H1 (cell line): ENCODE measurements at regions not wholly inside any gene's neighbourhood (a gene's known extent, or its start where the extent isn't known, plus 50 kb on each side); places are given as distances from the start of the nearest gene placed in this dataset.

Source experiments
- CTCF ChIA-PET: fragments of 300-600 bp; sonication (Branson Sonifier 250); formaldehyde crosslinking; loops from one replicate; lab custom pipeline; 2021; ENCODE audit not compliant: partially characterized antibody; lab: Charles Lee
- POLR2A ChIA-PET: fragments of 300-600 bp; sonication (Branson Sonifier 250); formaldehyde crosslinking; loops from one replicate; lab custom pipeline; 2021; ENCODE audit warnings: inconsistent platforms; ENCODE audit not compliant: partially characterized antibody; lab: Charles Lee
- DNase-seq, 2 experiments: peaks; one replicate each; pipeline versions ENCODE4 v3.0.0 to v3.0.0-alpha.2; 2010 to 2022; ENCODE audit warnings: low spot score in 2 of 2, low read depth in 1 of 2, mixed read lengths in 1 of 2
- FAIRE-seq: peaks from 2 replicates; lab custom pipeline; 2011; peaks lifted over from hg19 to GRCh38; lab: Jason Lieb, UNC
- H2AFZ ChIP-seq: 2 replicates; pipeline ENCODE4 v1.8.1; 2012; ENCODE audit warnings: low read length, inconsistent platforms
- H2AK5ac ChIP-seq: 2 replicates; pipeline ENCODE4 v1.6.1; 2013; ENCODE audit warnings: low read depth, low read length
- H2BK120ac ChIP-seq: replicated peaks from 2 replicates; pipeline ENCODE3; 2013; ENCODE audit warnings: low read depth, low read length, inconsistent platforms
- H2BK12ac ChIP-seq: 2 replicates; pipeline ENCODE4 v1.6.1; 2013; ENCODE audit warnings: low read depth, low read length
- H2BK15ac ChIP-seq: 2 replicates; pipeline ENCODE4 v1.6.1; 2013; ENCODE audit warnings: low read length
- H2BK20ac ChIP-seq: 2 replicates; pipeline ENCODE4 v1.6.1; 2013; ENCODE audit warnings: low read length
- H2BK5ac ChIP-seq: 2 replicates; pipeline ENCODE4 v1.6.1; 2013; ENCODE audit warnings: low read depth, low read length
- H3K14ac ChIP-seq: 2 replicates; pipeline ENCODE4 v1.6.1; 2013; ENCODE audit warnings: inconsistent platforms; ENCODE audit not compliant: insufficient read length
- H3K18ac ChIP-seq: 2 replicates; pipeline ENCODE4 v1.6.1; 2013; ENCODE audit warnings: low read length; ENCODE audit errors: extremely low read depth
- H3K23ac ChIP-seq: 2 replicates; pipeline ENCODE4 v1.6.1; 2013; ENCODE audit warnings: inconsistent platforms; ENCODE audit not compliant: insufficient read length
- H3K23me2 ChIP-seq: 2 replicates; pipeline ENCODE4 v1.6.1; 2013; ENCODE audit warnings: low read depth, low read length
- H3K27ac ChIP-seq: 2 replicates; pipeline ENCODE4 v1.6.1; 2011; ENCODE audit warnings: low read depth, low read length, inconsistent platforms
- H3K27me3 ChIP-seq, 4 experiments: replicated peaks in 1 of 4; 1 replicate in 1 of 4; 2 replicates in 3 of 4; pipeline versions ENCODE4 v1.6.1 to v1.8.1; 2011 to 2013; ENCODE audit warnings: low read length in 3 of 4, mild to moderate bottlenecking in 3 of 4, inconsistent platforms in 2 of 4, mixed read lengths in 2 of 4, moderate library complexity in 1 of 4; ENCODE audit not compliant: control insufficient read depth in 3 of 4, insufficient read depth in 3 of 4; ENCODE audit errors: extremely low read depth in 1 of 4
- H3K36me3 ChIP-seq, 4 experiments: 2 replicates each; pipeline versions ENCODE4 v1.6.1 to v1.8.1; 2011 to 2013; ENCODE audit warnings: mild to moderate bottlenecking in 4 of 4, low read length in 3 of 4, moderate library complexity in 2 of 4, control low read depth in 1 of 4, inconsistent platforms in 1 of 4; ENCODE audit not compliant: insufficient read depth in 4 of 4, control insufficient read depth in 2 of 4
- H3K4ac ChIP-seq: replicated peaks from 2 replicates; pipeline ENCODE3; 2013; ENCODE audit warnings: low read length, low read depth, mixed read lengths, inconsistent platforms; ENCODE audit not compliant: insufficient read length
- H3K4me1 ChIP-seq, 4 experiments: replicated peaks in 1 of 4; 1 replicate in 1 of 4; 2 replicates in 3 of 4; pipeline versions ENCODE4 v1.6.1 to v1.8.1; 2011 to 2013; ENCODE audit warnings: low read length in 3 of 4, inconsistent platforms in 2 of 4, mixed read lengths in 1 of 4; ENCODE audit not compliant: insufficient read depth in 4 of 4, control insufficient read depth in 3 of 4
- H3K4me2 ChIP-seq, 2 experiments: 2 replicates each; pipeline versions ENCODE4 v1.6.1 to v1.8.1; 2011 to 2013; ENCODE audit warnings: low read depth in 2 of 2, low read length in 2 of 2, control low read depth in 1 of 2, inconsistent platforms in 1 of 2, mild to moderate bottlenecking in 1 of 2; ENCODE audit not compliant: insufficient read depth in 1 of 2
- H3K4me3 ChIP-seq, 4 experiments: fragments of 200-600, 300-600 bp in 1 of 4; sonication (generic), shearing (Covaris generic), sonication (Bioruptor Twin) in 1 of 4; 2 replicates each; pipeline versions ENCODE4 v1.5.1 to v1.8.1; 2011 to 2016; ENCODE audit warnings: low read length in 4 of 4, low read depth in 3 of 4, control low read depth in 2 of 4, inconsistent platforms in 2 of 4, mild to moderate bottlenecking in 2 of 4, mixed read lengths in 1 of 4, moderate library complexity in 1 of 4; ENCODE audit not compliant: insufficient read depth in 2 of 4; ENCODE audit errors: extremely low read depth in 1 of 4
- H3K56ac ChIP-seq: replicated peaks from 2 replicates; pipeline ENCODE3; 2013; ENCODE audit warnings: low read depth, mild to moderate bottlenecking, mixed read lengths, low read length, inconsistent platforms; ENCODE audit not compliant: insufficient read length
- H3K79me1 ChIP-seq: 2 replicates; pipeline ENCODE4 v1.6.1; 2013; ENCODE audit warnings: low read depth, low read length, control low read depth
- H3K79me2 ChIP-seq, 2 experiments: 2 replicates each; pipeline versions ENCODE4 v1.6.1 to v1.8.1; 2012 to 2013; ENCODE audit warnings: low read length in 2 of 2, mild to moderate bottlenecking in 2 of 2, inconsistent platforms in 1 of 2; ENCODE audit not compliant: insufficient read depth in 2 of 2, control insufficient read depth in 1 of 2
- H3K9ac ChIP-seq, 4 experiments: replicated peaks in 1 of 4; 1 replicate in 1 of 4; 2 replicates in 3 of 4; pipeline versions ENCODE4 v1.6.1 to v1.8.1; 2011 to 2013; ENCODE audit warnings: low read depth in 3 of 4, low read length in 3 of 4, control low read depth in 2 of 4, mild to moderate bottlenecking in 2 of 4, moderate library complexity in 2 of 4, inconsistent platforms in 1 of 4; ENCODE audit errors: extremely low read depth in 1 of 4
- H3K9me3 ChIP-seq, 2 experiments: 2 replicates each; pipeline versions ENCODE4 v1.6.1 to v1.8.1; 2012 to 2013; ENCODE audit warnings: mild to moderate bottlenecking in 2 of 2, moderate library complexity in 2 of 2, control low read depth in 1 of 2, inconsistent platforms in 1 of 2, low read depth in 1 of 2, low read length in 1 of 2, mixed read lengths in 1 of 2; ENCODE audit not compliant: insufficient read depth in 2 of 2
- H4K20me1 ChIP-seq, 2 experiments: replicated peaks in 1 of 2; 2 replicates each; pipeline versions ENCODE3 to v1.8.1; 2011 to 2013; ENCODE audit warnings: inconsistent platforms in 2 of 2, low read length in 2 of 2, mild to moderate bottlenecking in 1 of 2; ENCODE audit not compliant: insufficient read depth in 2 of 2, control insufficient read depth in 1 of 2
- H4K5ac ChIP-seq: 2 replicates; pipeline ENCODE4 v1.6.1; 2013; ENCODE audit warnings: low read length, low read depth, mixed read lengths, inconsistent platforms; ENCODE audit not compliant: insufficient read length
- H4K8ac ChIP-seq: 2 replicates; pipeline ENCODE4 v1.8.0; 2013; ENCODE audit warnings: mild to moderate bottlenecking, moderate library complexity, low read length, inconsistent platforms; ENCODE audit not compliant: insufficient read depth; ENCODE audit errors: extremely low read depth
- H4K91ac ChIP-seq: replicated peaks from 2 replicates; pipeline ENCODE3; 2013; ENCODE audit warnings: low read length, mixed read lengths, inconsistent platforms; ENCODE audit not compliant: insufficient read length
- ASH2L ChIP-seq: fragments of 200-600, 300-600 bp; sonication (generic); IDR thresholded peaks from one replicate; pipeline ENCODE4 v1.7.1; 2017; ENCODE audit warnings: low read length
- BCL11A ChIP-seq, 2 experiments: IDR thresholded peaks; one replicate each; pipeline ENCODE4 v1.6.1; 2011; ENCODE audit warnings: low read depth in 2 of 2, low read length in 2 of 2, mild to moderate bottlenecking in 2 of 2
- CHD1 ChIP-seq: IDR thresholded peaks from 2 replicates; pipeline ENCODE4 v1.6.1; 2012; ENCODE audit warnings: low read depth, low read length, improper control_type of control experiment
- CTBP2 ChIP-seq: IDR thresholded peaks from 2 replicates; pipeline ENCODE4 v1.7.0; 2011; ENCODE audit warnings: borderline replicate concordance, mild to moderate bottlenecking, moderate library complexity, mixed read lengths, low read length; ENCODE audit not compliant: insufficient read depth, insufficient read length
- KDM5A ChIP-seq: fragments of 200-600 bp; IDR thresholded peaks from 2 replicates; pipeline ENCODE4 v1.7.1; 2012; ENCODE audit warnings: mild to moderate bottlenecking, low read length, inconsistent platforms, mixed read lengths
- PHF8 ChIP-seq: fragments of 200-600 bp; sonication (generic); conservative IDR thresholded peaks from 2 replicates; pipeline ENCODE4 v1.7.1; 2012; ENCODE audit warnings: low read depth, mild to moderate bottlenecking, inconsistent platforms, low read length, moderate library complexity
- SAP30 ChIP-seq: fragments of 300-600 bp; sonication (generic); IDR thresholded peaks from 2 replicates; pipeline ENCODE4 v1.7.1; 2012; ENCODE audit warnings: low read length, moderate library complexity, mild to moderate bottlenecking, inconsistent platforms; ENCODE audit not compliant: insufficient read depth, insufficient replicate concordance
- SIN3A ChIP-seq, 2 experiments: IDR thresholded peaks in 1 of 2; conservative IDR thresholded peaks in 1 of 2; 2 replicates each; pipeline ENCODE4 v1.6.1; 2011 to 2012; ENCODE audit warnings: low read length in 2 of 2, improper control_type of control experiment in 1 of 2, low read depth in 1 of 2, mild to moderate bottlenecking in 1 of 2
- SUZ12 ChIP-seq: fragments of 200-600 bp; sonication (generic); IDR thresholded peaks from 2 replicates; pipeline ENCODE4 v1.6.1; 2012; ENCODE audit warnings: mild to moderate bottlenecking, inconsistent platforms, low read length, moderate library complexity, mixed read lengths
- TBP ChIP-seq: IDR thresholded peaks from 2 replicates; pipeline ENCODE4 v1.6.1; 2011; ENCODE audit warnings: low read depth, low read length, improper control_type of control experiment
- TEAD4 ChIP-seq: IDR thresholded peaks from 2 replicates; pipeline ENCODE4 v1.6.1; 2012; ENCODE audit warnings: low read depth, low read length, inconsistent platforms, mixed read lengths
- ZNF274 ChIP-seq: IDR thresholded peaks from 2 replicates; pipeline ENCODE4 v1.7.0; 2012; ENCODE audit warnings: low read length, borderline replicate concordance; ENCODE audit errors: extremely low read depth
- WGBS, 2 experiments: shearing (Covaris generic) in 1 of 2; methylation state at CpG; one replicate each; pipeline versions ENCODE4 v1.1.6 to v1.1.7; 2013 to 2015; ENCODE audit warnings: low lambda C conversion rate in 2 of 2, mixed read lengths in 2 of 2, inconsistent platforms in 1 of 2, low coverage in 1 of 2, missing lambda C conversion rate in 1 of 2; ENCODE audit not compliant: insufficient replicate concordance in 2 of 2, insufficient coverage in 1 of 2, insufficient read length in 1 of 2; ENCODE audit errors: extremely low coverage in 1 of 2, missing lambda C conversion rate in 1 of 2; 5-methylcytosine and 5-hydroxymethylcytosine counted together
- TF ChIP-seq, protein P1 (sequence below): IDR thresholded peaks from 2 replicates; pipeline ENCODE4 v1.6.1; 2011; ENCODE audit warnings: low read length, improper control_type of control experiment

DNA sequence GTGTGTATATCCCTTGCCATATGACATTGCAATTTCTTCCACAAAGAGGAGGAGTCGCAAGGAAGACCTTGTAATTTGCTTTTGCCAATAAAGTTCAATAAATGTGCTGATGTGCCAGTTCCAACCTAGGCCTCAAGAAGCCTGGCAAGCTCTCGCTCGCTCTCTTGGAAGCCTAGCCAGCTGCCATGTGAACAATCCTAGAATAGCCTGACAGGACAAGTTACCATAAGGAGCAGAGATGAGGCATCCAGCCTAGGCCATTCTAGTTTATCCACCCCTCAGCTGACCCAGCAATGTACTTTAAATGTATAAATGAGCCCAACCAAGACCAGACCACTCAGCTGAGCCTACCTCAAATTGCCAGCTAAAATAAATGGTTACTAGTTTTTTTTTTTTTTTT, 145.7 kb upstream of the QRFPR start:
- FAIRE-seq: no peak
- H4K8ac ChIP-seq: no peak overlapping the region
- H3K4ac ChIP-seq: no peak overlapping the region
- H2BK15ac ChIP-seq: no peak overlapping the region
- H2BK20ac ChIP-seq: no peak overlapping the region
- no peak overlapping the region for H2BK120ac ChIP-seq
- H4K5ac ChIP-seq: no peak overlapping the region
- H3K14ac ChIP-seq: no peak overlapping the region
- no peaks in the 10 kb centered on the region for H3K36me3 ChIP-seq
- H4K20me1 ChIP-seq: no peaks in the 10 kb centered on the region
- DNase-seq: no peak
- H3K4me2 ChIP-seq: no peak overlapping the region
- no peaks in the 10 kb centered on the region for H3K79me1 ChIP-seq
- H3K4me3 ChIP-seq: no peak overlapping the region
- H2BK12ac ChIP-seq: no peak overlapping the region
- no peak overlapping the region for H3K18ac ChIP-seq
- ChIA-PET POLR2A (no interaction called here), CTCF (interaction anchor here (0.5 kb wide), 1 partner anchor 33 kb away, joined by 3 read pairs; no protein-coding TSS in a partner anchor)
- no peak overlapping the region for H3K56ac ChIP-seq
- no peak overlapping the region for H3K9ac ChIP-seq
- no peak overlapping the region for H2AFZ ChIP-seq
- H3K23me2 ChIP-seq: no peaks in the 10 kb centered on the region
- no peaks in the 10 kb centered on the region for H3K4me1 ChIP-seq
- no peak overlapping the region for H4K91ac ChIP-seq
- H3K27ac ChIP-seq: no peak overlapping the region
- H3K79me2 ChIP-seq: no peaks in the 10 kb centered on the region
- no peak overlapping the region for H2AK5ac ChIP-seq
- WGBS, 2 experiments: 89% methylated on average over 3 of the region's 3 CpGs; no CpG with 5 or more reads in 1 of the 2 experiments
- no peaks in the 10 kb centered on the region for H3K9me3 ChIP-seq
- H3K23ac ChIP-seq: no peak overlapping the region
- H2BK5ac ChIP-seq: no peak overlapping the region
- H3K27me3 ChIP-seq: peaks cover 0 to 1% (median 0%) of the 10 kb centered on the region in 4 experiments; a peak in 1 of 7 replicates
- TF ChIP-seq ZNF274 (no peak), SIN3A (conservative IDR thresholded peaks at IDR 0.05 in 1 of 2, IDR thresholded peaks at IDR 0.05 in 1 of 2; ENCODE audit: low read depth in 1 of 2, low read length in 2 of 2) (no peak), CTBP2 (no peak), PHF8 (no peak), TEAD4 (no peak), BCL11A (IDR thresholded peaks at IDR 0.05; ENCODE audit: low read depth in 2 of 2, low read length in 2 of 2) (no peak), SUZ12 (no peak), CHD1 (no peak), KDM5A (no peak), ASH2L (no peak), TBP (no peak), SAP30 (no peak)
- TF ChIP-seq, protein P1, sequence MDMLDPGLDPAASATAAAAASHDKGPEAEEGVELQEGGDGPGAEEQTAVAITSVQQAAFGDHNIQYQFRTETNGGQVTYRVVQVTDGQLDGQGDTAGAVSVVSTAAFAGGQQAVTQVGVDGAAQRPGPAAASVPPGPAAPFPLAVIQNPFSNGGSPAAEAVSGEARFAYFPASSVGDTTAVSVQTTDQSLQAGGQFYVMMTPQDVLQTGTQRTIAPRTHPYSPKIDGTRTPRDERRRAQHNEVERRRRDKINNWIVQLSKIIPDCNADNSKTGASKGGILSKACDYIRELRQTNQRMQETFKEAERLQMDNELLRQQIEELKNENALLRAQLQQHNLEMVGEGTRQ: no peak
